ENCODE measurements at regions not wholly inside any gene's neighbourhood (a gene's known extent, or its start where the extent isn't known, plus 50 kb on each side); places are given as distances from the start of the nearest gene placed in this dataset.

GRCh38 chr4:59855630-59856352, 1344.3 kb upstream of the ADGRL3 start:
- DNase-seq (ENCODE audit: low read depth in 2 of 2): no peak

GRCh38 chr4:59869056-59869455, 1331.1 kb upstream of the ADGRL3 start:
- DNase-seq (ENCODE audit: low read depth in 2 of 2): no peak

- no peak for DNase-seq (ENCODE audit: low read depth in 2 of 2)
Measured at GRCh38 chr4:59869559-59869958, 1330.6 kb upstream of the ADGRL3 start.

GRCh38 chr4:59881632-59882031, 1318.5 kb upstream of the ADGRL3 start:
- no peak for DNase-seq (ENCODE audit: low read depth in 2 of 2)

- no peak for DNase-seq (ENCODE audit: low read depth in 2 of 2)
Measured at GRCh38 chr4:59904331-59904730, 1295.8 kb upstream of the ADGRL3 start.

GRCh38 chr4:59920416-59920815, 1279.7 kb upstream of the ADGRL3 start:
- no peak for DNase-seq (ENCODE audit: low read depth in 2 of 2)

- DNase-seq (ENCODE audit: low read depth in 2 of 2): no peak
Measured at GRCh38 chr4:59925290-59925689, 1274.8 kb upstream of the ADGRL3 start.

GRCh38 chr4:59936566-59936965, 1263.6 kb upstream of the ADGRL3 start:
- no peak for DNase-seq (ENCODE audit: low read depth in 2 of 2)

GRCh38 chr4:59938166-59938565, 1262.0 kb upstream of the ADGRL3 start:
- DNase-seq (ENCODE audit: low read depth in 2 of 2): no peak

GRCh38 chr4:59945277-59945676, 1254.8 kb upstream of the ADGRL3 start:
- no peak for DNase-seq (ENCODE audit: low read depth in 2 of 2)

- DNase-seq (ENCODE audit: low read depth in 2 of 2): no peak
Measured at GRCh38 chr4:59945716-59946115, 1254.4 kb upstream of the ADGRL3 start.

GRCh38 chr4:59956366-59956765, 1243.8 kb upstream of the ADGRL3 start:
- DNase-seq (ENCODE audit: low read depth in 2 of 2): no peak

GRCh38 chr4:59960143-59960542, 1240.0 kb upstream of the ADGRL3 start:
- no peak for DNase-seq (ENCODE audit: low read depth in 2 of 2)

- no peak for DNase-seq (ENCODE audit: low read depth in 2 of 2)
Measured at GRCh38 chr4:59966758-59967157, 1233.4 kb upstream of the ADGRL3 start.

- DNase-seq (ENCODE audit: low read depth in 2 of 2): no peak
Measured at GRCh38 chr4:59968796-59969195, 1231.3 kb upstream of the ADGRL3 start.

- no peak for DNase-seq (ENCODE audit: low read depth in 2 of 2)
Measured at GRCh38 chr4:59969909-59970308, 1230.2 kb upstream of the ADGRL3 start.

- no peak for DNase-seq (ENCODE audit: low read depth in 2 of 2)
Measured at GRCh38 chr4:59971952-59972351, 1228.2 kb upstream of the ADGRL3 start.

GRCh38 chr4:59973492-59973891, 1226.6 kb upstream of the ADGRL3 start:
- no peak for DNase-seq (ENCODE audit: low read depth in 2 of 2)

GRCh38 chr4:59979061-59979460, 1221.1 kb upstream of the ADGRL3 start:
- no peak for DNase-seq (ENCODE audit: low read depth in 2 of 2)

GRCh38 chr4:59983852-59984251, 1216.3 kb upstream of the ADGRL3 start:
- no peak for DNase-seq (ENCODE audit: low read depth in 2 of 2)

GRCh38 chr4:59987289-59987688, 1212.8 kb upstream of the ADGRL3 start:
- DNase-seq (ENCODE audit: low read depth in 2 of 2): no peak

GRCh38 chr4:59994118-59994517, 1206.0 kb upstream of the ADGRL3 start:
- no peak for DNase-seq (ENCODE audit: low read depth in 2 of 2)

- no peak for DNase-seq (ENCODE audit: low read depth in 2 of 2)
Measured at GRCh38 chr4:60002603-60003337, 1197.4 kb upstream of the ADGRL3 start.

Data from stimulated activated CD4-positive, alpha-beta T cell treated with anti-CD3 and anti-CD28 coated beads, Interleukin-1b, Interleukin-23, amount 100 ng/mL, for 1 hour (primary cell).